ENCODE measurements at regions not wholly inside any gene's neighbourhood (a gene's known extent, or its start where the extent isn't known, plus 50 kb on each side); places are given as distances from the start of the nearest gene placed in this dataset.

DNA sequence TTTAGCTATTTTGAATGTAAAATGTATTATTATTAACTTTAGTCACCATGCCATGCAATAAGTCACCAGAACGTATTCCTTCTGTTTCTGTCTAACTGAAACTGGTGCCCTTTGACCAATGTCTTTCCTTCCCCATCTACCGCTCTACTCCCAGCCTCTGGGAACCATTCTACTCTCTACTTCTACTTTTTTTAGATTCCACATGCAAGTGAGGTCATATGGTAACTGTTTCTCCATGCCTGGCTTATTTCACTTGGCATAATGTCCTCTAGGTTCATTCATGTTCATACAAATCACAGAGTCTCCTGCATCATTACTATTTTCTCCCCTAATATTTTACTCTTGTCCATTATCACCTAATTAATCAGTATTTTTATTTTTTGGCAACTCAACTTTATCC is 160.1 kb downstream of the TMX1 start:
- DNase-seq: no peak

DNA sequence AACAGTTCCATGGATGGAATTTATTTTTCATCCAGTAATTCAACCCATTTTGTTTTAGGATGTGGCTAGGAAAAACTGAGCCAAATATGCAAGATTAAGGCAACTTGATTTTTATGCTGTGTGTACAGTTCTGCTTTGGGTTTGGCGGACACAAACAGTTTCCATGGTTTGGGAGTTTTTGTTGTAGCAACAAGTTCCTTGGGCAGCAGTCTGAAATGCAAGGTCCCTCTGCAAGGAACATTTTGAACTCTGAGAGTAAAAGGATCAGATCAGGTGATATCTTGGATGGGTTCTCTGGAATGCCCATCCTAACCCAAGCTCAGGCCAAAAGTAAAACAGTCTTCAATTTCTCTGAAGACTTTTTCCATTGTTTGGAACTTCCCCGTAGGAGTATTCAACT is 161.2 kb downstream of the TMX1 start:
- DNase-seq: no peak

DNA sequence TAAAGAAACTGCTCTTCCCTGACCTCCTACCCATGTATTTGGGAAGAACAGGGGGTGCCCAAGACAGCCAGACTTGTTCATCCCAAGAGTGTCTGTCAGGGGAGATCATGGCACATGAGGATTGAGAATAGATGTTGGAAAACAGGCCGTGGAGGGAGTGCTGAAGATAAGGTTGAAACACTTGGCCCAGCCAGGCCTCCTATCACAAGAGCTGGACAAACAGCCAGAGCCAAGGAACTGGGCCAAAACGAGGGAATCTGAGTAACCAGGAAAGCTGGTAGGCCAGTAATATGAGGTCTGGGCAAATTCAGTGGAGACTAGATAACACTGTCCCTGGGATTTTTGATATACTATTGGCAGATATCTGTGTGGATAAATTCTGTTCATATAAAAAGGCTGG is 161.7 kb downstream of the TMX1 start:
- DNase-seq: no peak

DNA sequence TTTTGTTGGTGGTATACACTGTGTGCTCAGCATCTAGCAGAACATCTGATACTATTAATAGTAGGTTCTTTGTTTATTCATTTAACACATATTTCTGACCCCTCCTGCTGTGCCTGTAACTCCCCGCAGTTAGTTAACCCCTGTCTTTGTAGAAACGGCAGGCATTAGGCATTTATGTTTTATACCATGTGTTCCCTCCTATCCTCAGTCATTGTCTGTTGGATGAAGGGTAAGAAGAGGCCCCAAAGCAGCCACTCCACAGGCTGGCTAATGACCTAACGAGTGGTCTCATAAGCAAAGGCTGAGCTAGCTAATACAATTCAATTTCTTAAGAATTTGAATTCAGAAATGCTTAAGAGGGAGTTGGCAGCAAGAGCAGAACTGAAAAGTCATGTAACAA is 170.8 kb downstream of the TMX1 start:
- DNase-seq: peak in 2 of 3 experiments; percentile 17 to 60

DNA sequence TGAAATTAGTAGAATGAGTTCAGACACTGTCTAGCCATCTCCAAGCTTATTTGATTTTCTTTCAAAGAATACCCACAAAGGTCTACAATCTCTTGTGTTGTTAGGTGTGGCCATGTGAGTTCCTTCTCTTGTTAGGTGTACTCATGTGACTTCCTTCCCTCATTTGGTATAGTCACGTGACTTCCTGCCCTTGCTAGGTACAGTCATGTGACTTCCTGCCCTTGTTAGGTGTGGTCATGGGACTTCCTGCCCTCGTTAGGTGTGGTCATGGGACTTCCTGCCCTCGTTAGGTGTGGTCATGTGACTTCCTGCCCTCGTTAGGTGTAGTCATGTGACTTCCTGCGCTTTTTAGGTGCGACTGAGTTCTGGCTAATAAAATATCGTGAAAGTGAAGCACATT is 179.6 kb downstream of the TMX1 start:
- no peak for DNase-seq

DNA sequence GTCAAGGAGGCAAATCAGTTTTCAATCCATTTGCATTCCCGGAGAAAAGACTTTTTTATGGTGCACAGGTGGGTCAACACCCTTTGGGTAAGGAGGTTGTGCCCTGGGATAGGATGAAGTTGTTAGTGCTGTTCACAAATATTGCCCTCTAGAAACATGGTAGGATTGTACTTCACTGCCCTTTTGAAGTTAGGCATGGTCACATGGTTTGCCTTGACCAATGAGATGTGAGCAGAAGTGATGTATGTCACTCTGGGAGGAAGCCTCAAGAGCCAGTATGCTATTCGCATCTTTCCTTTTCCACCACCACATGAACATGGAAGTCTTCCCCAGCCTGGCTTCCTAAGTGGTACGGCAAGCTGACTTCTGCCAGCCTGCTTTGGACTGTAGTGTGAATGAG is 182.7 kb downstream of the TMX1 start:
- DNase-seq: no peak

DNA sequence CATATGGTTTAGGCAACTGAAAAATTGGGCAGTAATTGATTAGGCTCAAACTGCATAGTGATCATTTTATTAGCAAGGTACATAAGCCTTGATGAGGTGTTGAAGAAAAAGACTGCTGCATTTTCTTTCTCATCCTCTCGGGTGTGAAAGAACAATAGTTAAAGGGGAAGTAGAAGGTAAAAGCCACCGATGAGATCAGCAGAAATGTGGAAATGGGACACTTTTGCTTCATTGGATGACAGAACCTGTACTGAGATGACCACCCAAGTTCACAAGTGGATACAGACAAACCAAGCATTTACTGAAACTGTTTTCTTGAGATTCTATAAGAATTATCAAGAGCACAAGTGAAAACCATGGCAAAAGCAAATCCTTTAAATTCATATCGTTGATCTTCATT is 184.0 kb downstream of the TMX1 start:
- no peak for DNase-seq

DNA sequence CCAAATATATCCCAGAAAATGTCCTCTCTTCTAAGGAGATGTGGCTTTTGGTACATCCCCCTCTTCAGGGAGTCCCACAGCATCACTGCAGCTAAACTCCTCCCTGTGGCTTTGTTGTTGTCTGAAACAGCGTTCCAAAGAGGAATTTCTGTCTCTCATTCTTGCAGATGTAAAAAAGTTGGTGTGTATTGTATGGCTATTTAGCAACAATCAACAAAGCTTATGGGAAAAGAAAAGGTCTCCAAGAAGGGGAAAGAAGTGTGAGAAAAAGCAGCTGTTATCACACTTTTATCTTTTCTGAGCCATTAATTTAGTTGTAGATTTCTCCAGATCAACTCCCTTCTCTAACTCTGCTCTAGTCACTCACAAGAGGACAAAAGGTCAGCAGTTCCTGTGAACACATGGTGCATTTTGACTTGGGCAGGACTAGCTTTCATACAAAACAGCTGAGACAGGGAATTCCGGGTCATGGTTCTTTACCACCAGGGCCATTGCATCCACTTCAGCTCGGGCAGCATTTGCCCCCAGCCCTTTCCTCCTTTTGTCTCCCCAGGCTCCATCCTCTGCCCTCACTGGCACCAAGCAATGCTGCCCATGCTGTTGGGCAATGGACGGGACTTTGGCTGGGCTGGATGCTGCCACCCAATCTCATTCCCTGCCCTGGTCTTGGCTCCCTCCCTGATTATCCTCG is 184.7 kb downstream of the TMX1 start:
- DNase-seq: no peak

DNA sequence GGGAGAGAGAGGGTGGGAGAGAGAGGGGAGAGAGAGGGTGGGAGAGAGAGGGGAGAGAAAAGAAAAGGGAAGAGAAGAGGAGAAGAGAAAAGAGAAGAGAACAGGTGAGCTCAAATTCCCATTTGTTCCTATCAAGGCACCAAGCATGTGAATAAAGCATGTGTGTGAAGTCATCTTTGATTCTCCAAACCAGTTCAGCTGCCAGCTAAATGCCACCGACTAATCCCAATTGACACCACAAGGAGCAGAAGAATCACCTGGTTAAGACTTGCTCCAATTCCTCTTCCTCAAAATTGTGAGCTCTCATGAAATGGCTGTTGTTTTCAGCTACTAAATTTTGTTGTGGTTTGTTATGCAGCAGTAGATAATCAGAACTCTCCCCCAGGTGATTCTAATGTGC is 188.9 kb downstream of the TMX1 start:
- no peak for DNase-seq

DNA sequence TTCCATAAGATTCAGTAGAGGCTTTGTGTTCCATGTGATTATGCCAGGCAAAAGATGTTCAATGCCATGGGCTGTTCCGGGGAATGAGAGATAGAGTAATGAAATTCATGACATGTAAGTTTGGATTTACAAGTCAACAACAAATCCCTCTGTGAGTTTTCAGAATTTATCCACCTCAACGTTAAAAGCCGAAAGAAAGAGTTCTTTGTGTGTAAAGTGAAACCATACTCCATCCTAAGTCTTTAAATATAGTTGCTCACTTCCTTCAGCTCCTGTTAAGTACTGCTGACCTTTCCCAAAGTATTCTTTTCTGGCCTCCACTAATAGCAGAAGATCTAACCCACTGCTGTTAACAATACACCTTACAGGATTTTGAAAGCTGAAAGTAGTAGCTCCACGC is 190.0 kb downstream of the TMX1 start:
- no peak for DNase-seq

DNA sequence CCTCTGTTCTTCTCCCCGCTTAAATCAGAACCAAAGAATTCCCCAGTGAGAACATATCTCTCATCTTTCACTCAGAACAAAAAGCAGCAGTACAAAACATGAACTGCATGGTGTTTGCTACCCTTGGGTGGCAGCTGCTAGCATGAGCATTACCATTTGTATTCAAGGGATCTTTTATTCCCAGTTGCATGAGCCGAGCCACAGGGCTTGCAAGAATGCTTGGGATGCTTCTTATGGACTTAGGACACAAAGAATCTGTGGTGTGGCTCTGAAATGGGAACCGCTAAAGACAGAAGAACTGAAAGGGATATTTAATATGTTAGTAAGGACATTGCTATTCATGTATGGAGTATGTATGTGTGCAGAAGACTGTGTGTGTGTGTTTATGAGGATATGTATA is 190.6 kb downstream of the TMX1 start:
- peak in 1 of 3 experiments; percentile 41 for DNase-seq

DNA sequence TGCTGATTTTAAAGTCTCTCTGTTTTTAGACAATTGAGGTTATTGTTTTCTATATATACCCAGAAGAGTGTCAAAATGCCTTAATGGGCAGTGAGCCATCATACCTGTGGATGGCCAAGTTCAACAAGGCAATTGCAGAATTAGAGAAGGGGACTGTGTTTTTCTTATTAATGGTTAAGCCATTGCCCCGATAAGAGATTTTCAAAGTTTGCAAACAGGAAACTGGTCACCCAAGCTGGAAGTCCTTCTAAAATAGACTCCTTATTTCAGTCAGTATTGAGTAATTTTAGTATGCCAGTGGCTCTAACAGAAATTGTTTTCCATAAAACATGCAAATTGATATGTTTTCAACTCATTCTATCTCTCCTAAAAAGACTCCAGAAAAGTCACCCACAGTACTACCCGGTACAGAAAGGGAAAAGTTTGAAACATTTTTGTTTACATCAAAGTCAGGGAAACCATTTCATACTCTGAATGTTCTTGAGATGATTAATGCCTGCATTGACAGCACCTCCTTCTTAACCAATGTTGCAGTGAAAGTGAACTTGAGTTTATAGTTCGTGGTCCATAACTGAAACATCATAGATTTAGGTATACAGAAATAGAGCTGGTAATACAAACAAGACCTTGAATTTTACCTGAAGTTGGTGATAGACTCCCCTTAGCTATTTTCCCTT is 191.1 kb downstream of the TMX1 start:
- no peak for DNase-seq

DNA sequence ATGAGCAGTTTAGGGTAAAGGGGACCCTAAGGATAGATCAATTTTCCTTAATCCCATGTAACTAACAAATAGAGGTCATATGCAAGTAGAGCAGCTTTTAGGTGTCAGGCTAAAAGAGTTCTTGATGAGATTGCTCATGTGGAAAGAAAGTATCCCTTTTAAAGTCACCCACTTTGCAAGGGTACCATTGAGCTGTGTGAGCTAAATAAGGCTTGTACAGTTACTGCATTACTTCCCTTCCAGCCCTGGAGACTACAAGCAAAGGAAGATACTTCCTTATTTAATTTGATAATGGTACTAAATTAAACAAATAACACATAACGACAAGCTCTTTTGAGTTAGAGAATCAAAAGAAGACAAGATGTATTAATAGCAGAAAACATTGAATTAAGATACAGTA is 191.7 kb downstream of the TMX1 start:
- no peak for DNase-seq

DNA sequence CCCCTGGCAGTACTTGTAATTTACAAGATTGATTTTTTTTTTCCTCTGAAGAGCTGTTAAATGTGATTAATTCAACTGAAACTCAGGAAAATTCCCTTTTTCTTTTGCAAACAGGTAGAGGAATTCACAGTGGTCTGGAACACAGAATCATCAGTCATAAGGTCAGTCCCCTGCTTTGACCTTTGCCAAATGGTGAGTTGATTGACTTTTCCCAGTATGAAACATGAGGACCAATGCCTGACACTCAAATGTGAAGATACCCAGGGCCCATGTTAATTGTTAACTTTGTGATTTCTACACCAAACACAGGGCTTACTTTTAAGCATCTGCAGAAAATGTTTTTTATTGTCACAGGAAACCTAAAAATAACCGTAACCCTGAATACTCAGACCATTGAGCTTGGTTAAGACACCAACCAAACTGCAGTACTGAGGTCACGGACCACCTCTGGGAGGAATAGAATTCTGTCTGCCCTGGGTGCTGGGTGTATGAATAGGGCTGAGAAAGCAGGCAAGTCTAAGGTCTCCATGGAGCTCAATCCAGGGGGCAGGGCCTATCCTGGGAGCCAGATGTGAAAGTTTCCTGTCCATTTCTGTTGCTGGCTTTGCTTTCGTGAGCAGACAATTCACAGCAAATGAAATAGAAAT is 192.4 kb downstream of the TMX1 start:
- no peak for DNase-seq

DNA sequence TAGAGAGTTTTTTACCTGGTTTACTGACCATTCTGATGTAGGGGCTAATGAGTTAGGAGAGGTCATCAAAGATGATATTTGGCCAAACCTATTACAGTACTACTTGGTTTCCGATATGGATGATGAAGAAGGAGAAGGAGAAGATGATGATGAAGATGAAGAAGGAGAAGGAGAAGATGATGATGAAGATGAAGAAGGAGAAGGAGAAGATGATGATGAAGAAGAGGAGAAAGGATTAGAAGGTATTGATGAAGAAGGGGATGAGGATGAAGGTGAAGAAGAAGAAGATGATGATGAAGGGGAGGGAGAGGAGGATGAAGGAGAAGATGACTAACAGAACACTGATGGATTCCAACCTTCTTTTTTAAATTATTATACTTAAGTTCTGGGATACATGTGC is 196.6 kb downstream of the TMX1 start:
- DNase-seq: no peak

DNA sequence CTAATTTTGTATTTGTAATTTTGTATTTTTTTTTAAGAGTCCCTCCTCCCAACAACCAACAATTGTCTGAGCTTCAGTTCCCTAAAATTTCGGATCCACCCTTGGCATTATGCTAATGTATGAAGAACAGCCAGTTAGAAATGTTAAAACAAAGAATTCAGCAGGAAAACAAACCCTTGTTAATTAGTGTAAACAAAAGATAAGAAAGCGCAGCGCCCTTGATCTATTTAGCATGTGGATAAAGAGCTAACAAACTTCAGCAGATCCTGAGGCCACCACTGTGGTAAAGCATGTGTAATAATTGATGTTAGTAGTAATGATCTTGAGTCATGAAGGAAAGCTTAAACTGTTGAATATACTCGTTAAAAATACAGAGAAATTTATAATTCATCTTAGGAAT is 199.8 kb downstream of the TMX1 start:
- DNase-seq: no peak

DNA sequence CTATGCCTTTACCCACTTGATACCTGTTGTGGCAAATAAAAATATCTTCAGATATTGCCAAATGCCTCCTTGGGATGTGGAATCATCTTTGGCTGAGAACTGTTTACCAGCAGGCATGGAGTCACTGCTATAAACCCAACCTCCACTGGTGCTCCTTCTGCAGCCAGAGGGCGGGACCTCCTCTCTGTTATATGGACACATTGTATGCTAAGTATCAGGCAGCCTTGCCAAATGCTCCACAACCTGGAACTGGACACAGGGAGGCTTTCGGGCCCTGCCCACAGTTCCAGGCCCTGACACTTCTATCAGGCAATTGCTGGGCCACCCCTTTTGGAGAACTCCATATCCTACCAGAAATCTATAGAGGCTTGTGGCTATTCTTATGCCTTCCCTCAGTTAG is 201.0 kb downstream of the TMX1 start:
- no peak for DNase-seq

DNA sequence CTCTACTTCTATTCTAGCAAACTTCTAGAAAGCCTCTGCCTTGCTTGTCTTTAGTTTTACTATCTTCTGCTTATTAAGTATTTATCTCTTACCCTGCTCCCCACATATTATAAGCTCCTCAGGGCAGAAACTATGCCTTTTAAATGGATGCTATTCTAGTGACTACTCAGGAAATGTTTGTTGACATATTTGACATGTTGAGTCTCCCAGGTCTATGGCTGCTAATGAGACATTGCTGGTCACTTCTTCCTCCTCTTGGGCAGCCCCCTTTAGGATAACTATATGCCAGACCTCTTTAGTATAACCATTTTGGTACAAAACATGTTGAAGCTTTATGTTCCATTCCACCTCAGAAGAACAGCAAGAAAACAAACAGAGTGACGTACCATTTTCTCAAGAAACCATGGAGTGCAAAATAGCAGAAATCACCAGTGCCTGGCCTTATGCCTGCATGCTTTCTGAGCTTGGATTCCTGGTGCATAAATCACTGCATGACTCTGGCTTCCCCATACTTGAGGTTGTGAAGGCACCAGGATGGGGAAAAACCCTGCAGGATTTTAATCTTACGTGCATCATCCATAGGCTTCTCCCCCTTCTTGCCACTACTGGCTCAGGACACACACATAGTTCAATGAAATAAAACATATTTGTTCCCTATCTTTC is 202.6 kb downstream of the TMX1 start:
- DNase-seq: no peak

DNA sequence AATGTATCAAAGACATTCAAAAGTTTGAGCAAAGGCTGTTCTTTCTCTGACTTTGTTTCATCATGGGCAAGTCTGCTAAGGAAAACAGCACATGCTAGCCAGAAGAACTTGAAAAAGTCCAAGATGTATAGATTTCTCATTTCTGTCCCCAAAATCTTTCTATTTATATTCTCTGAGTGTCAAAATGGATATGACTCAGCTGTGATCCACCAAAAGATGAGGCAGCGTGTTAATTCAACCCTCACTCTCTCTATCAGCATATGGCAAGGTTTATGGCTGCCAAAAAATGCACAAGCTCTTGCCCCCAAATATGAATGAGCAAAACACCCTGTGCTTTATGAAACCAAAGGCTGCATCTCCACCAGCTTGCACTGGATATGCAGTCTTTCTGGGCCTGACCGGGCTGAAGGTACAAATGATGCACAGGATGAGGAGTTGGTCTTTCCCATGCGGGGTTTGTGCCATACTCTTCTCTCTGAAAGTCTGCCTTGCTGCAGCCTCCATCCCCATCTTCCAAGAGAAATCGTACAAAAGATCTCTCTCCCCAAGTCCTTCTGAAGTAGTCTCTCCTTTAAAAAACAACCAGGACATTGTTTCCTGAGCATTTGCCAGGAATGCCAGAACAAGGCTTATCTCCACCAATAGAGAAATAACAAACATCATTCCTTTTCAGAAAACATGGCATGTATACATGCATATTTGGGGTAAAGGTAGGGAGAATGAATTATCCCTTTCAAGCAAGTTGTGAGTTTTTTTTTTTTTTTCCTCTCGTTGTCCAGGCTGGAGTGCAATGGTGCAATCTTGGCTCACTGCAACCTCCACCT is 203.4 kb downstream of the TMX1 start:
- DNase-seq: no peak

DNA sequence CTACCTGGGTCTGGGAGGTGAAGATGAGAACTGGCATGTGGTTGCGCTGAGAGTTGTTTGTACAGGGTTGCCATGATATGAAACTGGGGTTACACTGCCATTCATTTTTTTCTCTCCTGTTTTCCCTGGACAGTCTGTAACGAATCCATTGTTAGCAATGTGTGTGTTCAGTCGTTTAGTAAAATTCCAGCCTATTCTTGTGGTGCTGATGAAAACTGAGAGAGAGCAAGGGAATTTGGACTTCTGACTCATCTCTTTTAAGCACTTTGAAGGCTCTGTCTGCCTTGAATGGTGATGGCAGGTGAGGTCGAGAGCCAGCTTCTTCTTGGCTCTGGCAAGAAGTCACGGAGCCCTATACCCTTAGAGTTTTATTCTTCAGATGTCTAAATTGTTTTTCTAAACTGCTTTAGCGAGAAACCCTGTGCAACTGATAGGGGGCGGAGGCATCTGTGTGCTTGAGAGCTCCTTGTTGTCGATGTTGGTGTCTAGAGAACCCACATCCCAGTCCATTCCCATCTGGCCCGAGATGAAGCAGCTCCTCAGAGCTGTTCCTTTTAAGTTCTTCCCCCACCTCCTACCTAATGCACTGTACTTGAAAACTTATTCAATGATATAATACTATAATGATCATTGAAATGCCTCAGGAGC is 204.4 kb downstream of the TMX1 start:
- no peak for DNase-seq

DNA sequence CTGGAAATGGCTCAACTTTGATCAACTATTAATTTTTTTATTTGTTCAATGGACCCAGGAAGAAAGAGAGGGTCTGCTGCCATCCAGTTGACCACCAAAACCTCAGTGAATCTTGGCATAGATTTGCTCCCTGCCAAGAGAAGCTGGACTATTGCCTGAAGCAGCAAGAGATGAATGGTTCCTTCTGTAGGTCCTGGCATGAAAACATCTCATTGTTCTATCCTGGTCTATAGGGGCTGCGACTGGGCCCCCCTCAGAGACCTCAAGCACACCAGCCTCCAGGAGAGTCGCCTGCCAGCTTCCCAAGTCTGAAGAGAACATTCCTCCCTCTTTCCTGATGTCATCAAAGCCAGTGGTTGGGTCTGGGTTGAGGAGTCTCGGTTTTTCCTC is 204.9 kb downstream of the TMX1 start:
- no peak for DNase-seq

DNA sequence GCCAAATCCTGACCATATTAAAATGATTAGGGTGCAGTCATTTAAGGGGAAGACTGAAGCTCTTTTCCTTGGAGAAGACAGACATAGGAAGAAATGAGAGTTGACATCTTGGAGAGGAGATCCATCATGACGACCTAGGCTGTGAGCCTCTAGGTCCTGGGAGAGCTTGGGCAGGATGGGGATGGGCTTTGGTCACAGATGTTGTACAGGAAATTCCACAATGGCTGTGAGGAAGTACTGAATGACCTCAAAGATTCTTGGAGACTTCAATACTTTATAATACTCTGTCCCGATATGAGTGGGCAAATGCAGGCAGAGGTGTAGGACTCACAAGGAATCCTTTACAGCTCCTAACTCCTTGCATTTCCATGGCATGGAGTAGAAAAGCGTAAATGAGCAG is 204.9 kb upstream of the FRMD6 start:
- no peak for DNase-seq

DNA sequence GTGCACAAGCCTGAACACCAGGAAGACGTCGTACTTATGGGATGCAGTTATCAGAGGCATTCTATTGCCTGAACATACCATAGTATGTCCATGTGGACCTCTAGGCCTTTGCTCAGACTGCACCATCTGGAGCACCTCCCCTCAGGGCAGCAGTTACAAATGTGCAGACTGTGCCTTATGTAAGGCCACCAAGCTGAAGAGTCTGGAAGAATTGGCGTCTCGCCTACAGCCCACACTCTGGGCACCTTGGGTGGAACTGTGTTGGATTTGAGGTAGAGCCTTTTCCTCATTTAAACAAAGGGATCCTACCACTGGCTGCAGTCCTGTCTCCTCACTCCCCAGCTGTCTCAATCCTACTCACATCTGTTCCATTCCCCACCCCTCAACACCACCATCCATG is 204.3 kb upstream of the FRMD6 start:
- no peak for DNase-seq
